Heart left ventricle (tissue), 16 donors: ENCODE measurements at regions not wholly inside any gene's neighbourhood (a gene's known extent, or its start where the extent isn't known, plus 50 kb on each side); places are given as distances from the start of the nearest gene placed in this dataset.

Source experiments
- ATAC-seq, 4 donors: fragments of 200-7000 bp; cut with Tn5 transposase; one replicate each; pipeline ENCODE4 v1.9.1; 2020 to 2022; ENCODE audit warnings: moderate library complexity in 4 of 4, mild to moderate bottlenecking in 3 of 4, moderate number of reproducible peaks in 1 of 4
- DNase-seq, 5 donors: peaks; one replicate each; pipeline ENCODE4 v3.0.0-alpha.2; 2020
- H3K27ac ChIP-seq, 12 donors: fragments of 200-600 bp; sonication (generic) in 4 of 12; one replicate each; pipeline versions ENCODE4 v1.5.0 to v1.8.0; 2016 to 2022; ENCODE audit warnings: mild to moderate bottlenecking in 2 of 12
- H3K27me3 ChIP-seq, 9 donors: fragments of 200-600 bp; sonication (generic) in 2 of 9; one replicate each; pipeline versions ENCODE4 v1.5.1 to v1.8.0; 2016 to 2022; ENCODE audit warnings: mild to moderate bottlenecking in 3 of 9
- H3K36me3 ChIP-seq, 9 donors: fragments of 200-600 bp; sonication (generic) in 2 of 9; one replicate each; pipeline versions ENCODE4 v1.5.0 to v1.8.0; 2018 to 2022; ENCODE audit warnings: mild to moderate bottlenecking in 2 of 9
- H3K4me1 ChIP-seq, 12 donors: fragments of 200-600 bp; sonication (generic) in 4 of 12; one replicate each; pipeline versions ENCODE4 v1.5.0 to v1.8.0; 2016 to 2022; ENCODE audit warnings: mild to moderate bottlenecking in 3 of 12
- H3K4me3 ChIP-seq, 12 donors: fragments of 200-600 bp; sonication (generic) in 4 of 12; one replicate each; pipeline versions ENCODE4 v1.5.0 to v1.8.0; 2017 to 2022; ENCODE audit warnings: mild to moderate bottlenecking in 9 of 12, moderate library complexity in 4 of 12
- H3K9me3 ChIP-seq, 12 donors: fragments of 200-600 bp; sonication (generic) in 4 of 12; one replicate each; pipeline versions ENCODE4 v1.5.0 to v1.8.0; 2016 to 2022; ENCODE audit warnings: mild to moderate bottlenecking in 1 of 12
- POLR2A ChIP-seq, 2 donors: fragments of 450-650 bp; IDR thresholded peaks; one replicate each; pipeline ENCODE4 v1.6.1; 2017; ENCODE audit warnings: antibody characterized with exemption in 2 of 2, mild to moderate bottlenecking in 2 of 2, moderate library complexity in 2 of 2
- WGBS, 4 donors: extraction: QIAGEN DNeasy Blood & Tissue Kit in 2 of 4; methylation state at CpG; one replicate each; pipeline versions ENCODE4 v1.1.5 to v1.1.7; 2013 to 2018; 5-methylcytosine and 5-hydroxymethylcytosine counted together
- intact Hi-C, 10 donors: fragments of 100-400 bp; cut with DNase I; formaldehyde crosslinking; loops; one replicate each; pipeline versions ENCODE4 v1.11.1 to v1.14.2; 2022
- TF ChIP-seq, protein P1 (sequence below), 12 donors: fragments of 200-600 bp; sonication (generic) in 4 of 12; IDR thresholded peaks; one replicate each; pipeline versions ENCODE4 v1.5.0 to v1.8.0; 2018 to 2022; ENCODE audit warnings: antibody characterized with exemption in 12 of 12, mild to moderate bottlenecking in 5 of 12
- donor health status: ischemic (EF 13 %, LVEDD 7.1; RV severe dilation, severe dysfunction).
- donor health status: healthy with polysubstance abuse.
- donor health status: DM: no; HTN: yes; CAD: no.
- donor health status: DM: no; HTN: no; CAD: no.
- donor health status: ischemic (EF 25% LVEDD 6.9; RV normal size, moderate dysfunction).
- donor health status: ischemic (EF 25% LVEDD 5.7; RV mildly dilated, moderate dysfunction).
- donor health status: healthy.
- donor health status: DM: yes; HTN: yes; CAD: no.
- donor health status: ischemic (EF 35%, LVEDD 5.7; RV mildly dilated, moderate dysfunction).
- donor health status: nonischemic (EF 11% LVEDD 7.7; RV severe dilation, severe dysfunction).
- donor health status: DM: yes; HTN: yes; CAD: no.
- donor health status: PGD.
- donor health status: ischemic (EF 29% LVEDD 5.4; RV normal size, mild dysfunction).
- donor health status: nonischemic (EF 23%, LVEDD 6.1; RV moderate dilation, normal function).

DNA sequence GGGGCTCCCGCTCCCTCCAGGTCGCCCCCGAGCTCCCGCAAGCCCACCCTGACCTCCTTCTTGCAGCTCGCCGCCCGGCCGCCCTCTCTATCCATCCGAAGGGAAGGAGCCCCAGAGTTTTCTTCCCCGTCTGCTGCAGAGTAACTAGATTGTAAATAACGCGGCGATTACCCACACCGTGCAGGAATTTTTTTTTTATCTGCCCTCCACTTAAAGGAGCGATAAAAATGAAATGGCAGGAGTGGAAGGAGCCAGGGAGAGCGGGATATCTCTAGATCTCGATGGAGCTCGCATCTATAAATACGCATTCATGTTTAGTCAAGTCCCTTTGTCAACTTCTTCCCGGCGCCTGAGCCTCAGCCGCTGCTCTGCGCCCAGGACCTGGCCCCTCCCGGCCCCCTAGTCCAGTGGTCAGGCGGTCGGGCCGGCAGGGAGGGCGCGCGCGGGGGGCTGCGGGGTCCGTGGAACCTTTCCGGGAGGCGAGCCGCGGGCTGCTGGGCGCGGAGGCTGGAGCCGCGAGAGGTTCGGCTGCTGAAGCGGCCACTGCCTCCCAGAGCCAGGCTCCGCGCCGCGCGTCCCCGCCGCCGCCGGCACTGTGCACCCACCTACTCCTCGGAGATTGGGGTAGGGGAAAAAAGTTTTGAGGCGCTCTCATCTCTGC, 386.0 kb downstream of the BCAT1 start:
- Histone ChIP-seq H3K9me3 (no peaks in the 10 kb centered on the region), H3K27me3 (peaks cover 0 to 39% (median 4%) of the 10 kb centered on the region in 9 donors), H3K27ac (peak overlapping the region in 10 of 12 donors; percentile 15 to 76 (median 64)), H3K4me3 (peak overlapping the region; percentile 28 to 95 (median 72)), H3K36me3 (no peaks in the 10 kb centered on the region), H3K4me1 (peaks cover 0 to 27% (median 9%) of the 10 kb centered on the region in 12 donors)
- ATAC-seq (peak in 3 of 4 donors; percentile 25 to 57 (median 36)), DNase-seq (peak; percentile 20 to 77 (median 31))
- TF ChIP-seq, protein P1, sequence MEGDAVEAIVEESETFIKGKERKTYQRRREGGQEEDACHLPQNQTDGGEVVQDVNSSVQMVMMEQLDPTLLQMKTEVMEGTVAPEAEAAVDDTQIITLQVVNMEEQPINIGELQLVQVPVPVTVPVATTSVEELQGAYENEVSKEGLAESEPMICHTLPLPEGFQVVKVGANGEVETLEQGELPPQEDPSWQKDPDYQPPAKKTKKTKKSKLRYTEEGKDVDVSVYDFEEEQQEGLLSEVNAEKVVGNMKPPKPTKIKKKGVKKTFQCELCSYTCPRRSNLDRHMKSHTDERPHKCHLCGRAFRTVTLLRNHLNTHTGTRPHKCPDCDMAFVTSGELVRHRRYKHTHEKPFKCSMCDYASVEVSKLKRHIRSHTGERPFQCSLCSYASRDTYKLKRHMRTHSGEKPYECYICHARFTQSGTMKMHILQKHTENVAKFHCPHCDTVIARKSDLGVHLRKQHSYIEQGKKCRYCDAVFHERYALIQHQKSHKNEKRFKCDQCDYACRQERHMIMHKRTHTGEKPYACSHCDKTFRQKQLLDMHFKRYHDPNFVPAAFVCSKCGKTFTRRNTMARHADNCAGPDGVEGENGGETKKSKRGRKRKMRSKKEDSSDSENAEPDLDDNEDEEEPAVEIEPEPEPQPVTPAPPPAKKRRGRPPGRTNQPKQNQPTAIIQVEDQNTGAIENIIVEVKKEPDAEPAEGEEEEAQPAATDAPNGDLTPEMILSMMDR (IDR thresholded peaks at IDR 0.05) = no peak
- TF ChIP-seq POLR2A (IDR thresholded peaks at IDR 0.05) = no peak
- intact Hi-C loops = no loop called here
- 1% methylated on average over 20 to 54 of the region's 54 CpGs for WGBS, 4 donors

DNA sequence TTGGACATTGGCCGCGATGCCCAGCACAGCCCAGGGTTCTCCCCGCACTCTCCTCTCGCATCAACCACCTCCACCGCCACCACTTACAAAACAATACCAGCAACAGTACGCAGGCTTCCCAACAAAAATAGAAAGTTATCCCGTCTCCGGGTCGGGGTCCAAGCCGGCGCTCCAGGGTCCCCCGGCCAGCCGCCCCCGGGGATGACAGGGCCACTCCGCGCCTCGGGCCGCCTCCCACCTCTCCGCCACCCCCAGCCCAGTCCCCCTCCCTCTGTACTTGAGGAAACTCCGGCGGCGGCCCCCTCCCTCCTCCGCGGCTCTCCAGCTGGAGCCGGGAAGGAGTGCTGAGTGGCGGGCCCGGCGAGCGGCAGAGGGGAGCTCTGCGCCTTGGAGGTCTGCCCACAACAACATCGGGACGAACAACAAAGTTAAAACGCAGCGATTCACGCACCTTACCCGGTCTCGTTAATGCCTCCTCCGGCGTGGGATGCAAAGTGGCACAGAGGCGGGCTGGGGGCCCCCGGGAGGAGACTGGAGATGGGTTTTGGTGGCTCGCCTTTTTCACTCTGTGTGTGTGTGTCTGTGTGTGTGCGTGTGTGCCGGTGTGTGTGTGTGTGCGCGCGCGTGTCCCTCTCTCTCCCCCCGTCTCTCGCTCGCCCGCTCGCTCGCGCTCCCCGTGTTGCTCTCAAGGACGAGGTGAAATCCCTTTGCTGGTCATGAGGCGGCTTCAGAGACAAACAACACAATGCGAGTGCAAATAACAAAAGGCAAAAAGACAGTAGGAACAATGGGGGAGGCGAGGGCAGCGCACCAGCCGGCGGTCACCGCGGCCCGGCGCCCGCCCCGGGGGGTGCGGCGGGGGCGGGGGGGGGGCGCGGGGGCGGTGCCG, 386.8 kb downstream of the BCAT1 start:
- DNase-seq (peak; percentile 65 to 76 (median 69)), ATAC-seq (peak; percentile 61 to 87 (median 80))
- peak overlapping the region; percentile 47 to 95 (median 72) for H3K4me3 ChIP-seq
- intact Hi-C loops = no loop called here
- H3K27ac ChIP-seq = peak overlapping the region; percentile 63 to 83 (median 76)
- TF ChIP-seq, protein P1 (IDR thresholded peaks at IDR 0.05) = no peak
- TF ChIP-seq POLR2A (IDR thresholded peaks at IDR 0.05) = no peak
- peaks cover 0 to 39% (median 4%) of the 10 kb centered on the region in 9 donors for H3K27me3 ChIP-seq
- peaks cover 0 to 27% (median 9%) of the 10 kb centered on the region in 12 donors for H3K4me1 ChIP-seq
- 0 to 1% (median 0%) methylated on average over 18 to 76 of the region's 76 CpGs for WGBS, 4 donors
- no peaks in the 10 kb centered on the region for H3K9me3 ChIP-seq
- no peaks in the 10 kb centered on the region for H3K36me3 ChIP-seq

DNA sequence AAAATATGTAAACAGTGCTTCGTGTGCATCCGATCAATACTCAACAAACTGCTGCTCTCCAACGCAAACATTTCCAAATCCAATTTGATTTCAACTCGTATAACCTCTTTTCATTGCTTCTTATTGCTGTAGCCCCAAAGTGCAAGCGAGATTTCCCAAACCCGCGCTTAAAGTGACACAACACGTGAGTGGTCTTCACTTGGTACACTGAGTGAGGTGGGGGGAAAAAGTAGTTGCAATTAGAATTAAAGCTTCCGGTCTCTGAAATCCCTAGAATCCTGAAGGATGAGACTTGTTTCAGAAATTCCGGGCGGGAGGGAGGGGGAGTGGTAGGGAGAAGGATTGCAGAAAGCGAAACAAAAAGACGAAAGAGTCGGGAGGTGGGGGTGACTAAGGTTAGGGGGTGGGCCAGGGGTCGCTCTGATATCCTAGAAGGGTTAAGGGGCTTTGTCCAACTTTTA, 387.5 kb downstream of the BCAT1 start:
- H3K27me3 ChIP-seq = peaks cover 0 to 39% (median 4%) of the 10 kb centered on the region in 9 donors
- 1% methylated on average over 15 of the region's 15 CpGs for WGBS, 4 donors
- intact Hi-C loops = no loop called here

More for the DNA sequence above, 387.5 kb downstream of the BCAT1 start:
- DNase-seq (no peak), ATAC-seq (peak in 3 of 4 donors; percentile 38 to 51 (median 47))
- Histone ChIP-seq H3K4me3 (peak overlapping the region; percentile 47 to 95 (median 72)), H3K36me3 (no peaks in the 10 kb centered on the region), H3K9me3 (no peaks in the 10 kb centered on the region), H3K27ac (peak overlapping the region; percentile 63 to 83 (median 76)), H3K4me1 (peaks cover 0 to 27% (median 9%) of the 10 kb centered on the region in 12 donors)
- TF ChIP-seq, protein P1 (IDR thresholded peaks at IDR 0.05) = no peak
- TF ChIP-seq POLR2A (IDR thresholded peaks at IDR 0.05) = no peak
